ENCODE measurements at regions not wholly inside any gene's neighbourhood (a gene's known extent, or its start where the extent isn't known, plus 50 kb on each side); places are given as distances from the start of the nearest gene placed in this dataset.

DNA sequence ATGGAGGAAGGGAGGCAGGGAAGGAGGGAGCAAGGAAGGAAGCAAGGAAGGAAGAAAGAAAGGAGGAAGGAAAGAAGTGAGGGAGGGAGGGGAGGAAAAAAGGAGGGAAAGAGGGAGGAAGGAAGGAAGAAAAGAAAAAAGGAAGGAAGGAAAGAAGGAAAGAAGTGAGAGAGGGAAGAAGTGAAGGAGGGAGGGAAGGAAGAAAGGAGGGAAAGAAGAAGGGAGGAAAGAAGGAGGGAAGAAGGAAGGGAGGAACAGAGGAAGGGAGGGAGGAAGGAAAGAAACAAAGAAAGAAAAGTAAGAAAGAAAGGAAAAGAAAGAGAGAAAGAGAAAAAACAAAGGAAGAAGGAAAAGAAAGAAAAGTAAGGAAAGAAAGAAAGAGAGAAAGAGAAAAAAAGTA, 183.0 kb upstream of the SLC24A5 start:
- TF ChIP-seq, protein P1, sequence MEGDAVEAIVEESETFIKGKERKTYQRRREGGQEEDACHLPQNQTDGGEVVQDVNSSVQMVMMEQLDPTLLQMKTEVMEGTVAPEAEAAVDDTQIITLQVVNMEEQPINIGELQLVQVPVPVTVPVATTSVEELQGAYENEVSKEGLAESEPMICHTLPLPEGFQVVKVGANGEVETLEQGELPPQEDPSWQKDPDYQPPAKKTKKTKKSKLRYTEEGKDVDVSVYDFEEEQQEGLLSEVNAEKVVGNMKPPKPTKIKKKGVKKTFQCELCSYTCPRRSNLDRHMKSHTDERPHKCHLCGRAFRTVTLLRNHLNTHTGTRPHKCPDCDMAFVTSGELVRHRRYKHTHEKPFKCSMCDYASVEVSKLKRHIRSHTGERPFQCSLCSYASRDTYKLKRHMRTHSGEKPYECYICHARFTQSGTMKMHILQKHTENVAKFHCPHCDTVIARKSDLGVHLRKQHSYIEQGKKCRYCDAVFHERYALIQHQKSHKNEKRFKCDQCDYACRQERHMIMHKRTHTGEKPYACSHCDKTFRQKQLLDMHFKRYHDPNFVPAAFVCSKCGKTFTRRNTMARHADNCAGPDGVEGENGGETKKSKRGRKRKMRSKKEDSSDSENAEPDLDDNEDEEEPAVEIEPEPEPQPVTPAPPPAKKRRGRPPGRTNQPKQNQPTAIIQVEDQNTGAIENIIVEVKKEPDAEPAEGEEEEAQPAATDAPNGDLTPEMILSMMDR (IDR thresholded peaks at IDR 0.05; ENCODE audit: low read length, missing control alignments), result no peak
- DNase-seq (ENCODE audit: low read depth), result no peak
- H3K4me3 ChIP-seq (replicated peaks; ENCODE audit: low read depth, low read length), result no peak overlapping the region

DNA sequence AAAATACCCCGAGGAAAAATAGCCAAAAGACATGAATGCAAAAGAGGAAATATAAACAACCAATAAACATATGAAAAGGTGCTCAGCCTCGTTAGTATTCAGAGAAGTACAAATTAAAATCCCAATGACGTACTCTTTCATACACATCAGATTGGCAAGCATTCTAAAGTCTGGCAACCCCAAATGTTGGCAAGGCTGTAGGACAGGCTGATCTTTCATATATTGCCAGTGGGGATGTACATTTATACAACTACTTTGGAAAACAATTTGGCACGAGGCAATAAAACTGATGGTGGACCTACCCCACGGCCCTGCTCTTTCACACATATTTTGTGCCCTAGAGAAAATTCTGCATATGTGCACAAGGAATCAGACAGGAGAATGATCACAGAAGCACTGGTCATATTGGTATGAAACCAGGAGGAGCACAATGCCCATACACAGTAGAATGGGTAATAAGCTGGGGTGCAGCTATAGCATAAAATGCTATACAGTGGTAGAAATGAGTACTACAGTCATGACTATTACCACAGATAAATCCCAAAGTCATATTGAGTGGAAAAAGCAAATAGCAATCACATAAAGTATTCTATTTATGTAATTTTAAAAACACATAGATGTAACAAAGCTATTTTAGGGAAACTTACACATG, 176.0 kb upstream of the SLC24A5 start:
- no peak for DNase-seq (ENCODE audit: low read depth)
- H3K4me3 ChIP-seq (replicated peaks; ENCODE audit: low read depth, low read length), result no peak overlapping the region
- TF ChIP-seq, protein P1 (IDR thresholded peaks at IDR 0.05; ENCODE audit: low read length, missing control alignments), result no peak

DNA sequence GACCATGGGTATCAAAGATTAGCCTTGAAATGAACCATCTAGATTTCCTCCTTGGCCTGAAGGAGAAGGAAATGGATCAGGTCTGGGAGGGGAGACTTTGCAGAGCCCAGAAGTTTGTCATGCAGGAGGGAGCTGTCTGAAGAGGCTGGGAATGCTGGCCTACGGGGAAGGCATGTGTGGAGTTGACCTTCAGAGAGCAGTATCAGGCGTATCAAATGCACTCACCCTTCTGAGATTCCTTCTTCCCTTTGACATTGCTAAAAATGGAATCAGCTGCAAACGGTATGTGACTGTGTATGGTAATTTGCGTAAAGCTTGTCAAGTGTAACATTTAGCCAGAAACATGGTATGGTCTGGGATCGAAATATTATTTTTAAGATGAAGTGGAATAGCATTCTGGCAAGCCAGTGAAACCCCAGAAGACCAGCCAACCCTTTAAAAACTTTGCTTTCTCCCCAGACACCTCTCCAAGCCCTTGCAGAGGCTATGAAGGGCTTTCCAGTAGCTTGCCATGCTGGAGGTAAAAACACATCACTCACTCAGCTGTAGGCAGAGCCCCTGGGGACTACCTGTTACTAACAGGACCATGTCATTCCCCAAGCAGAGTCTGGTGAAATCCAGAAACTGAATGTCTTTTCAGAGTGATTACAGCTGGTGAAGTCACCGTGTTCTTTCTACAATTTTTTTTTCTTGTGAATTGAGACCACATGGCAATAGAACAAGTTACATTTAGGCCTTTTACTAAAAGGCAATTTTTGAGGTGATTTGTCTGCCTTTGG, 174.7 kb upstream of the SLC24A5 start:
- H3K4me3 ChIP-seq (replicated peaks; ENCODE audit: low read depth, low read length), result no peak overlapping the region
- no peak for DNase-seq (ENCODE audit: low read depth)
- TF ChIP-seq, protein P1 (IDR thresholded peaks at IDR 0.05; ENCODE audit: low read length, missing control alignments), result no peak

DNA sequence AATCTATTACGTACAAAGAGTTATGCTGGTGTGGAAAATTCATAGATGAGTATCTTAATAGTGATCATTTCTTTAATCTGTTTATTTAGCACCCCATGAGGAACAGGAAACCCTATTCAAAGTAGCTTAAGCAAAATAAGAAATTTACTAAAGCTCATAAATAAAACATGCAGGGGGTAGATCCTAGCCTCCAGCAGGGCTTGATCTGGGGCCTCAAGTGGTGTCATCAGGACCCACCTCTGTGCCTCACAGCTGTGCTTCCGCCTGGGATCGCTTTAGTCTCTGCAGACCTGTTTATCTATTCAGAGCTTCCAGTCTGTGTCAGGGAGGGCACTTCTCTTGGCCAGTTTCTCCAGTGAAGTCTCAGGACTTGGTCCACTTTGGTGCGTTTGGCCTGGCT, 171.0 kb upstream of the SLC24A5 start:
- TF ChIP-seq, protein P1 (IDR thresholded peaks at IDR 0.05; ENCODE audit: low read length, missing control alignments), result no peak
- DNase-seq (ENCODE audit: low read depth), result no peak
- H3K4me3 ChIP-seq (replicated peaks; ENCODE audit: low read depth, low read length), result no peak overlapping the region

DNA sequence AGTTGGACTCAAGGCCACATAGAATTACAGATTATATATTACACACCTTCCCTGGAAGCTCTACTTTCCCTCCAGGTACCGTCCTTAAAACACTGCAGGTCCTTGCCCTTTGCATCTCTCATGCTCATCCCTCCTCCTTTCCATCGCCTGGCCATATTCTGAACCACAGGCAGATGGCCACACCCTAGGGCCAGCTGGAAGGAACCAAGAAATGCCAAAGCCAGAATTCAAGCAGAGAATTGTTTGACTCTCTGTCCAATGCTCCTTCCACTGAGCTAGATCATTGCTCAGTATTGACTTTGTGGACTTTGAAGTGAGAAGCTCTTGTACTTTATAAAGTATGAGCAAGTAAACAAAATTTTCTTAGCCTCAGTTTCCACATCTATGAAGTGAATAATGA, 170.3 kb upstream of the SLC24A5 start:
- no peak overlapping the region for H3K4me3 ChIP-seq (replicated peaks; ENCODE audit: low read depth, low read length)
- TF ChIP-seq, protein P1 (IDR thresholded peaks at IDR 0.05; ENCODE audit: low read length, missing control alignments), result no peak
- no peak for DNase-seq (ENCODE audit: low read depth)

DNA sequence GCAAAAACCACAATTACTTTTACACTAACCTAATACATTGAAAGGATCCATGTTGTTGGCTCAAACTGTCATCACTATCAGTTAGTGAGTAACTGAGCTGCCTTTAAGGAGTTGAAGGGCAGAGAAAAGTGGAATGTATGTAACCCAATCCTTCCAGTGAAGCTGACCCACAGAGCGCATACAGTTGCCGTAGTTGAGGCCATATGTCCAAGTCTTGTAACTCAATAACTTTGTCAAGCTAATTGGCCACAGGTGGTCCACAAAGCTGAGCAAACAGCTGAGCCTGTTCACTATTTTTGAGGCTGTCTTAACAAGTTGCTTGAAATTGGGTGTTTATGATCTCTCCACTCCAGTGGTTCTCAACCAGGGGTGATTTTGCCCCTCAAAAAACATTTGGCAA, 169.0 kb upstream of the SLC24A5 start:
- no peak for DNase-seq (ENCODE audit: low read depth)
- TF ChIP-seq, protein P1 (IDR thresholded peaks at IDR 0.05; ENCODE audit: low read length, missing control alignments), result no peak
- H3K4me3 ChIP-seq (replicated peaks; ENCODE audit: low read depth, low read length), result no peak overlapping the region
